ENCODE measurements at regions not wholly inside any gene's neighbourhood (a gene's known extent, or its start where the extent isn't known, plus 50 kb on each side); places are given as distances from the start of the nearest gene placed in this dataset.

DNA sequence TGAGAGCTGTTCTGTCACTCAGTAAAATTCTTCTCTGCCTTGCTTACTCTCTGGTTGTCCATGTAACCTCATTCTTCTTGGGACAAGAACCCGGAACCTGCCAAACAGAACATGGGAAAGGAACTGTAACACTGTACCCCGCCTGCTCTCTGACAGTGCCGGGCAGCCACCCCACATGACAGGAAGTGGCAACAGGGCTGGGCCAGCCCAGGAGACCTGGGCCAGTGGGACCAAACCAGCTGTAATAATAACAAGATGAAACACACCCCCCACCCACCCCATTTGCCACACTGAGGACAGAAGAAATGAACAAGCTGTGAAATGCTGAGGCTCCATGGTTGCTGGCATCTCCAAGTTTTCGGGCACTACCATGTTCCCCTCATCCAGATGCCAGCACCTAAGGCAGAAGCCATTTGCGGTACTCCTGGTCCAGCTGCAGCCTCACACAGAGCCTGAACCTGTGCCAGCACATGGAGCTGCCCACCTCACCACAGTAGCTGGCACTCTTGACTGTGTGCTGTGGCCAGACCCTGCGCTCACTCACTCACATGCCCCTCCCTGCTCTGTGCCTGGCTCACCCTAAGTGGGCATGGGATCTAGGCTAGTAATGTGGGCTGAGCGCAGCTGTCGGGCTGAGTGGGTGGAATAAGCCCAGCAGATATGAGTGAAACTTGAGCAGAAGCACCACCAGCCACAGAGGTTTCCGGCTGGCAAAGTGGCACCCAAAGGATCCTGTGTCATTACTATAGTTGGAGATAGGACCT, 126.2 kb upstream of the UGT8 start:
- no peak for DNase-seq

GRCh38 chr4:114474188-114474800, 124.3 kb upstream of the UGT8 start:
- DNase-seq, result no peak

DNA sequence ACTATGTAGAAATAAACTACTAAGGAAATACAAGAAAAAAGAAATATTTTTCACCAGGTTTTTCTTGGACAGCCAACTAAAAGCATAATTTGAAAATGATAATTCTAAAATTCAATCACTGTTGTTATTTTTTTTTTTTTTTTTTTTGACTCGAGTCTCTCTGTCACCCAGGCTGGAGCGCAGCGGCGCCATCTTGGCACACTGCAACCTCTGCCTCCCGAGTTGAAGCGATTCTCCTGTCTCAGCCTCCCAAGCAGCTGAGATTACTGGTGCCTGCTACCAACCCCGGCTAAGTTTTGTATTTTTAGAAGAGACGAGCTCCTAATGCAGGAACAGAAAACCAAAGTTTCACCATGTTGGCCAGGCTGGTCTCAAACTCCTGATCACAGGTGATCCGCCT, 122.3 kb upstream of the UGT8 start:
- DNase-seq, result no peak

DNA sequence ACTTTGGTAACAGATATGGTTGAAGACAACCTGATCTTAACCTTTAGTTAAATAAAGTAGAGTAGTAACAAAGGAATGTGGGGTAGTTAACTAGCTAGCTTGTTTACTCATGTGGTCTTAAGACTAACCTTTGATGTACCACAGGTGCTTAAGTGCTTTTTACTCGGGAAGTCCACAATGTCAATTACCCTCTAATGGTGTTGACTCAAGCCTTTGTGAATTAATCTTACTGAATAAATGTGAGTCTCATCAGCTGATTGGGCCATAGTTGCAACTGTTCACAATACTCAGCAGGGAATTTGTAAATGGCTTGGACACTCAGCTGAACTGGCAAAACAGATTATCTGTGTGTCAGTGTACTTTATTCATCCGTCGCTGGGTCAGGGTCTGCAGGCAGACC, 119.0 kb upstream of the UGT8 start:
- DNase-seq, result no peak

GRCh38 chr4:114481856-114482255, 116.8 kb upstream of the UGT8 start:
- no peak for DNase-seq

GRCh38 chr4:114487101-114487500, 111.5 kb upstream of the UGT8 start:
- DNase-seq, result no peak

GRCh38 chr4:114488301-114488982, 110.2 kb upstream of the UGT8 start:
- DNase-seq, result no peak

- DNase-seq, result no peak
Observed at GRCh38 chr4:114494246-114494803, 104.3 kb upstream of the UGT8 start.

DNA sequence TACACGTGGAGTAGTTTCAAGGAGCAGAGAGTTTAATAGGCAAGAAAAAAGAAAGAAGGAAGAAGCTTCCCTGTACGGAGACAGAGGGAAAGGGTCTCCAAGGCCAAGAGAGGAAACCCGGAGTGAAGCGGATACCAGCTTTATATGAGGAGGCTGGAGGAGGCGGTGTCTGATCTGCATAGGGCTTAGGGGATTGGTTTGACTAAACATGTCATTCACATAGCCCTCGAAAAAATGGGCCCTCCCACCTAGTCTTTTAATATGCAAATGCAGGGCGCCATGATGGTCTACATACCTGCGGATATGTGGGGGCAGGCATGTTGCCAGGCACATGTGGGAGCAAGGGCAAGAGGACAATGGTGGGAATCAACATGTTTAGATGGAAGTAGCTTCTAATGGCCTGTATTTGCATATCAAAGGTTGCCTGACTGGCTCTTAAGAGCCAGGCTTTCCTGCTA, 103.1 kb upstream of the UGT8 start:
- DNase-seq, result no peak

DNA sequence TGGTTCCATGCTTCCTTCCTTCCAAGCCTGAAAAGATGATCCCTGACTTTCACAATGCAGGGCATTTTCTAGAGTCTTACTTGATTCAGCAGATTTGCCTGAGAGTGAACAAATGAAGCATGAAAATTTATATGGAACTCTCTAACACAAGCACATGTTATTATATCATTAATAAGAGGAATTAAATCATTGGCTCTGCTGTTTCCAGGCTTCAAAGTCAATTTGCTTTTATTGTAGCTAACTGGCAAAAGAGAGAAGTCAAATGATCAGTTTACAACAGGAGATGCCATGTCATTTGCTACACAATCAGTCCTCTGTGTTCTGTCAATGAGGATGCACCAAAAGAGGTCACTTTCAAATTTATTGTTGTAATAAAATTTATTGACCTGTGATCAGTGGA, 101.5 kb upstream of the UGT8 start:
- no peak for DNase-seq

GRCh38 chr4:114509340-114509739, 89.3 kb upstream of the UGT8 start:
- DNase-seq, result no peak

- DNase-seq, result no peak
Observed at GRCh38 chr4:114512595-114513295, 85.9 kb upstream of the UGT8 start.

DNA sequence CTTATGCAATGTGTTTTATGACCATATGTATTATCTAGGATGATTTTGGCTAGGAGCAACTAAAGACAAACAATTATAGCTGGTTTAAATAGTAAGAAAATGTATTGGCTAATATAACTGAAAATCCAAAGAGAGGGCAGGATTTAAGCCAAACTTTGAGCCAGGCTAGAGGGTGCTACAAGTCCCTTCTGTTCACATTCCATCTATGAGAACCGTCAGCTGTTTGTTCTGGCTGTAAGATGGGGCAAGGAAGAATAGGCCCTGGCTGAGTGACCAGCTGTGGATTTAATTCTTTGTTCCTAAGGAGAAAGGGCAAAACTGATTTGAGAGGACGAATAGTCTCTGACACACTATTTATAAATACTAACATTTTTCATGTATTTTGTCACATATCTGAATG, 79.2 kb upstream of the UGT8 start:
- no peak for DNase-seq

DNA sequence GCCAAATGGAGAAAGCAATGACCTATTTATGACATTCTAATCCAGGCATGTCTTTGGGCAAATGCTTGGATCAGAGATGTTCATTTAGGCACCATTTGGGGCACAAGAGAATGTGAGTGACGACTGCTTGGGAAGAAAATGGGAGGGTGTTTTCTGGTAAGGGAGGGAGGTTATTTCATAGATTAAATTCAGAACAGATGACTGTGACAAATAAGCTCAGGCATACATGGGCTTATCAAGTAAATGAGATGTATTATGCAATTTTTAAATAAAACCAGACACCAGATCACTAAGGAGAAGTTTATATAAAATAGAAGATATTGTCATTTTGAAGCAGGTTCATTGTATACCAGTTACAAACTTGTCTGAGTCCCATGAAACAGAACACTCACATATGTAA, 71.4 kb upstream of the UGT8 start:
- DNase-seq, result no peak

GRCh38 chr4:114527637-114528036, 71.0 kb upstream of the UGT8 start:
- DNase-seq, result no peak

DNA sequence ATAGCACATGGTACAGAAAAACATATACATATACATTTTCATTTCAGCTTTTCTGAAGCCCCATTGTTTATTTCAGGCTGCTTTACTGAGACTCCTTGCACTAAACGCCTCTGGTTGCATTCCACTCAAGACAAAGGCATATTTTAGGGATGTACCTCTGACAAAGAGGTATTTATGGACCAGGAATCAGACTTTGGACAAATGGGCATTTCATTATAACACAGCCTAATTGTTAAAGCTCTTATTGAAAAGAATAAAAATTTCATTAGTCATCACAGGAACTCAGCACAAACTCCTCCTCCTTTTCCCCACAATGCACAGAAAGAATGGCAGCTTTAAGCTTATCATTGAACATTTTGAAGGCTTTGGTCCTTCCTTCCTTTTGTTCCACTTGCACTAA, 62.9 kb upstream of the UGT8 start:
- DNase-seq, result no peak

GRCh38 chr4:114537352-114537751, 61.3 kb upstream of the UGT8 start:
- DNase-seq, result no peak

- DNase-seq, result no peak
Observed at GRCh38 chr4:114538012-114538617, 60.5 kb upstream of the UGT8 start.

DNA sequence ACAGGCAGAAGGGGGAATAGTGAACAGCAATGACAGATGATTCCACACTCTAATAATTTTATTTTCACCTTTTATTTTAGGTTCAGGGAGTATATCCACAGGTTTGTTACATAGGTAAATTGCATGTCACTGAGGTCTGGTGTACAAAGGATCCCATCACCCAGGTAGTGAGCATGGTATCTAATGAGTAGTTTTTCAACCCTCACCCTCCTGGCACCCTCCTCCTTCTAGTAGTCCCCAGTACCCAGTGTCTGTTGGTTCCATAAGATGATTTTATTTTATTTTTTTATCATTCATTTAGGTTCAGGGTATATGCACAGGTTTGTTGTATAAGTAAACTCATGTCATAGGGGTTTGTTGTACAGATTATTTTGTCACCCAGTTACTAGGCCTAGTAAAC, 58.6 kb upstream of the UGT8 start:
- DNase-seq, result no peak

- no peak for DNase-seq
Observed at GRCh38 chr4:114547340-114548134, 51.1 kb upstream of the UGT8 start.

All from CD4-positive, alpha-beta T cell treated with Interleukin-4 for 1 hour (primary cell).